ENCODE measurements at regions not wholly inside any gene's neighbourhood (a gene's known extent, or its start where the extent isn't known, plus 50 kb on each side); places are given as distances from the start of the nearest gene placed in this dataset.

GRCh38 chr17:68749349-68750207, 148.4 kb upstream of the FAM20A start:
- DNase-seq, result peak; percentile 38
- Histone ChIP-seq H3K18ac (ENCODE audit: low read depth in 1 of 2, low read length in 2 of 2) (no peak overlapping the region), H3K4ac (ENCODE audit: low read depth in 1 of 2, low read length in 2 of 2) (no peak overlapping the region), H3K79me1 (replicated peaks; ENCODE audit: low read length, poor library complexity, severe bottlenecking) (no peaks in the 10 kb centered on the region), H2BK15ac (ENCODE audit: low read depth, poor library complexity, severe bottlenecking) (no peak overlapping the region), H3K4me3 (ENCODE audit: insufficient read depth in 1 of 2, low read depth in 1 of 2, low read length in 2 of 2) (peak overlapping the region in 1 of 2 experiments; percentile 15), H3K14ac (ENCODE audit: low read length in 2 of 2) (no peak overlapping the region), H4K8ac (ENCODE audit: low read length) (no peak overlapping the region), H3K23ac (ENCODE audit: low read length in 2 of 2) (no peak overlapping the region), H3K4me1 (ENCODE audit: control insufficient read depth, insufficient read depth, low read depth, low read length) (no peaks in the 10 kb centered on the region), H2BK12ac (ENCODE audit: low read length in 2 of 2) (no peak overlapping the region), H3K4me2 (ENCODE audit: low read length, poor library complexity, severe bottlenecking) (no peak overlapping the region), H2AK5ac (ENCODE audit: low read length, severe bottlenecking) (no peak overlapping the region), H3K36me3 (ENCODE audit: control insufficient read depth in 1 of 2, insufficient read depth in 2 of 2, low read depth in 1 of 2, low read length in 2 of 2) (no peaks in the 10 kb centered on the region), H3K27me3 (ENCODE audit: control insufficient read depth in 1 of 2, insufficient read depth in 1 of 2, low read length in 2 of 2) (no peaks in the 10 kb centered on the region), H2AFZ (ENCODE audit: low read depth, low read length) (no peak overlapping the region), H3K27ac (ENCODE audit: low read length, poor library complexity, severe bottlenecking) (no peak overlapping the region), H3K9ac (ENCODE audit: low read length) (peak overlapping the region; percentile 59), H2BK120ac (ENCODE audit: low read depth, low read length) (no peak overlapping the region), H2BK5ac (ENCODE audit: low read depth, low read length, poor library complexity, severe bottlenecking) (no peak overlapping the region), H4K91ac (ENCODE audit: low read length) (no peak overlapping the region), H3K9me3 (ENCODE audit: control insufficient read depth, low read length) (peaks cover 5% of the 10 kb centered on the region)
- 71% methylated on average over 11 of the region's 12 CpGs for WGBS

DNA sequence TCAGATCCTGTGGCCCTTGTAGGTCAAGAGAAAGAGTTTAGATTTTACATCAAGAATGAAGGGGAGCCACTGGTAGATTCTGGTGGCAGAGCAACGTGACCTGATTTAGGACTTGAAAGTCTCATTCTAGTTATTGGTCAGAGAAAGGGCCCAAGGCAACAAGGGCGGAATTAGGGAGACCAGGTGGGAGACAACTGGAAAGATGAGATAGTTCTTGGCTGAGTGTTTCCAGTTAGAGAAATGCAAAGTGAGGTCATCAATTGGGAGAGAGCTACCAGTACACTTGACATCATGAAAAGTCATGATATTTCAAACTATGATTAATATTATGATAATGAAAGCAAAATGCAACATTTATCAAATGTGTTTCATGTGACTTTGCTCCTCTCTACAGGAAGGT, 147.2 kb upstream of the FAM20A start:
- H3K4me1 ChIP-seq (ENCODE audit: control insufficient read depth, insufficient read depth, low read depth, low read length), result no peaks in the 10 kb centered on the region
- no peak overlapping the region for H4K8ac ChIP-seq (ENCODE audit: low read length)
- no peak overlapping the region for H2BK12ac ChIP-seq (ENCODE audit: low read length in 2 of 2)
- H3K27me3 ChIP-seq (ENCODE audit: control insufficient read depth in 1 of 2, insufficient read depth in 1 of 2, low read length in 2 of 2), result no peaks in the 10 kb centered on the region
- no peak overlapping the region for H2BK120ac ChIP-seq (ENCODE audit: low read depth, low read length)
- H3K23ac ChIP-seq (ENCODE audit: low read length in 2 of 2), result no peak overlapping the region
- DNase-seq, result no peak
- H2AK5ac ChIP-seq (ENCODE audit: low read length, severe bottlenecking), result no peak overlapping the region
- peaks cover 5% of the 10 kb centered on the region for H3K9me3 ChIP-seq (ENCODE audit: control insufficient read depth, low read length)
- no peak overlapping the region for H3K4me2 ChIP-seq (ENCODE audit: low read length, poor library complexity, severe bottlenecking)
- H3K4me3 ChIP-seq (ENCODE audit: insufficient read depth in 1 of 2, low read depth in 1 of 2, low read length in 2 of 2), result no peak overlapping the region
- H3K18ac ChIP-seq (ENCODE audit: low read depth in 1 of 2, low read length in 2 of 2), result no peak overlapping the region
- no peaks in the 10 kb centered on the region for H3K36me3 ChIP-seq (ENCODE audit: control insufficient read depth in 1 of 2, insufficient read depth in 2 of 2, low read depth in 1 of 2, low read length in 2 of 2)
- H3K4ac ChIP-seq (ENCODE audit: low read depth in 1 of 2, low read length in 2 of 2), result no peak overlapping the region
- H3K27ac ChIP-seq (ENCODE audit: low read length, poor library complexity, severe bottlenecking), result no peak overlapping the region
- WGBS, result 98% methylated on average over 2 of the region's 2 CpGs
- no peak overlapping the region for H3K9ac ChIP-seq (ENCODE audit: low read length)
- no peak overlapping the region for H2BK5ac ChIP-seq (ENCODE audit: low read depth, low read length, poor library complexity, severe bottlenecking)
- H2BK15ac ChIP-seq (ENCODE audit: low read depth, poor library complexity, severe bottlenecking), result no peak overlapping the region
- H2AFZ ChIP-seq (ENCODE audit: low read depth, low read length), result no peak overlapping the region
- H4K91ac ChIP-seq (ENCODE audit: low read length), result no peak overlapping the region
- no peaks in the 10 kb centered on the region for H3K79me1 ChIP-seq (replicated peaks; ENCODE audit: low read length, poor library complexity, severe bottlenecking)
- H3K14ac ChIP-seq (ENCODE audit: low read length in 2 of 2), result no peak overlapping the region

GRCh38 chr17:68740555-68741447, 139.6 kb upstream of the FAM20A start:
- H3K79me1 ChIP-seq (replicated peaks; ENCODE audit: low read length, poor library complexity, severe bottlenecking), result no peaks in the 10 kb centered on the region
- H3K9ac ChIP-seq (ENCODE audit: low read length), result no peak overlapping the region
- no peak overlapping the region for H2AFZ ChIP-seq (ENCODE audit: low read depth, low read length)
- H2BK12ac ChIP-seq (ENCODE audit: low read length in 2 of 2), result no peak overlapping the region
- no peak overlapping the region for H3K4me3 ChIP-seq (ENCODE audit: insufficient read depth in 1 of 2, low read depth in 1 of 2, low read length in 2 of 2)
- no peak overlapping the region for H3K4me2 ChIP-seq (ENCODE audit: low read length, poor library complexity, severe bottlenecking)
- WGBS, result 92% methylated on average over 2 of the region's 8 CpGs
- peaks cover 9% of the 10 kb centered on the region for H3K9me3 ChIP-seq (ENCODE audit: control insufficient read depth, low read length)
- no peak overlapping the region for H2BK15ac ChIP-seq (ENCODE audit: low read depth, poor library complexity, severe bottlenecking)
- DNase-seq, result no peak
- H3K4ac ChIP-seq (ENCODE audit: low read depth in 1 of 2, low read length in 2 of 2), result no peak overlapping the region
- H2BK5ac ChIP-seq (ENCODE audit: low read depth, low read length, poor library complexity, severe bottlenecking), result no peak overlapping the region
- H3K18ac ChIP-seq (ENCODE audit: low read depth in 1 of 2, low read length in 2 of 2), result no peak overlapping the region
- no peak overlapping the region for H3K23ac ChIP-seq (ENCODE audit: low read length in 2 of 2)
- no peak overlapping the region for H3K27ac ChIP-seq (ENCODE audit: low read length, poor library complexity, severe bottlenecking)
- no peaks in the 10 kb centered on the region for H3K27me3 ChIP-seq (ENCODE audit: control insufficient read depth in 1 of 2, insufficient read depth in 1 of 2, low read length in 2 of 2)
- H2BK120ac ChIP-seq (ENCODE audit: low read depth, low read length), result no peak overlapping the region
- H3K4me1 ChIP-seq (ENCODE audit: control insufficient read depth, insufficient read depth, low read depth, low read length), result no peaks in the 10 kb centered on the region
- H4K91ac ChIP-seq (ENCODE audit: low read length), result no peak overlapping the region
- H4K8ac ChIP-seq (ENCODE audit: low read length), result no peak overlapping the region
- no peaks in the 10 kb centered on the region for H3K36me3 ChIP-seq (ENCODE audit: control insufficient read depth in 1 of 2, insufficient read depth in 2 of 2, low read depth in 1 of 2, low read length in 2 of 2)
- no peak overlapping the region for H2AK5ac ChIP-seq (ENCODE audit: low read length, severe bottlenecking)
- H3K14ac ChIP-seq (ENCODE audit: low read length in 2 of 2), result no peak overlapping the region

Measured in mesenchymal stem cell (in vitro differentiated cells and primary cell).